ENCODE measurements at regions not wholly inside any gene's neighbourhood (a gene's known extent, or its start where the extent isn't known, plus 50 kb on each side); places are given as distances from the start of the nearest gene placed in this dataset.

DNA sequence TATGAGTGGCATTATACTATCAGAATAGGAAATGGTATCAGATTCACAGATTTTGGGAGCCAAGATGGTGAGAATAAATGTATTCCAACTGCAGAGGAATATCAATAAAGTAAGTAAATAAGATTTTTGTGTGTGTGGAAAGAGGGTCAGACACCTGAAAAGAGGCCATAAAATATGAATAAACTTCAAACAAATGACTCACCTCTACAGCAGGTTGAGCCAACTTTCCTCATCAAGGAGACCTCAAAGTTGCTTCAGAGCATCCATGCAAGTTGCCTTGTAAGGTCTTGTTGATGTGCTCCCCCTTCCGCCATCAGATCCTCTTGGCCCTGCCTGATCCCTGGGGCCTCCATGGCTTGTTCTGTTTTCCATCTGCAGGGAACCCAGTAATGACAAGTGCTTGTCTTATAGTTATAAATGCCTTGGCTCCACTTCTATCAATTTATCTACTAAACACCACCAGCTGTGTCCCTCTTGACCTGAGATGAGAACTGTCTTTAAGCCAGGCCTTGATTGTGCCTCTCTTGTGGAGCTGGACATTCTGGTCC is 775.6 kb downstream of the LTN1 start:
- no peak for DNase-seq
- Histone ChIP-seq H3K4me3 (ENCODE audit: low read depth, low read length) (no peak overlapping the region), H3K27me3 (replicated peaks) (no peaks in the 10 kb centered on the region), H3K27ac (no peak overlapping the region), H3K36me3 (replicated peaks) (no peaks in the 10 kb centered on the region)
- TF ChIP-seq, protein P1, sequence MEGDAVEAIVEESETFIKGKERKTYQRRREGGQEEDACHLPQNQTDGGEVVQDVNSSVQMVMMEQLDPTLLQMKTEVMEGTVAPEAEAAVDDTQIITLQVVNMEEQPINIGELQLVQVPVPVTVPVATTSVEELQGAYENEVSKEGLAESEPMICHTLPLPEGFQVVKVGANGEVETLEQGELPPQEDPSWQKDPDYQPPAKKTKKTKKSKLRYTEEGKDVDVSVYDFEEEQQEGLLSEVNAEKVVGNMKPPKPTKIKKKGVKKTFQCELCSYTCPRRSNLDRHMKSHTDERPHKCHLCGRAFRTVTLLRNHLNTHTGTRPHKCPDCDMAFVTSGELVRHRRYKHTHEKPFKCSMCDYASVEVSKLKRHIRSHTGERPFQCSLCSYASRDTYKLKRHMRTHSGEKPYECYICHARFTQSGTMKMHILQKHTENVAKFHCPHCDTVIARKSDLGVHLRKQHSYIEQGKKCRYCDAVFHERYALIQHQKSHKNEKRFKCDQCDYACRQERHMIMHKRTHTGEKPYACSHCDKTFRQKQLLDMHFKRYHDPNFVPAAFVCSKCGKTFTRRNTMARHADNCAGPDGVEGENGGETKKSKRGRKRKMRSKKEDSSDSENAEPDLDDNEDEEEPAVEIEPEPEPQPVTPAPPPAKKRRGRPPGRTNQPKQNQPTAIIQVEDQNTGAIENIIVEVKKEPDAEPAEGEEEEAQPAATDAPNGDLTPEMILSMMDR (IDR thresholded peaks at IDR 0.05; ENCODE audit: low read depth, low read length, missing control alignments), result no peak
- in situ Hi-C loops (cut with HindIII; ENCODE audit: low pct_ligation_motif_present, low sequenced_read_pairs), result no loop called here

DNA sequence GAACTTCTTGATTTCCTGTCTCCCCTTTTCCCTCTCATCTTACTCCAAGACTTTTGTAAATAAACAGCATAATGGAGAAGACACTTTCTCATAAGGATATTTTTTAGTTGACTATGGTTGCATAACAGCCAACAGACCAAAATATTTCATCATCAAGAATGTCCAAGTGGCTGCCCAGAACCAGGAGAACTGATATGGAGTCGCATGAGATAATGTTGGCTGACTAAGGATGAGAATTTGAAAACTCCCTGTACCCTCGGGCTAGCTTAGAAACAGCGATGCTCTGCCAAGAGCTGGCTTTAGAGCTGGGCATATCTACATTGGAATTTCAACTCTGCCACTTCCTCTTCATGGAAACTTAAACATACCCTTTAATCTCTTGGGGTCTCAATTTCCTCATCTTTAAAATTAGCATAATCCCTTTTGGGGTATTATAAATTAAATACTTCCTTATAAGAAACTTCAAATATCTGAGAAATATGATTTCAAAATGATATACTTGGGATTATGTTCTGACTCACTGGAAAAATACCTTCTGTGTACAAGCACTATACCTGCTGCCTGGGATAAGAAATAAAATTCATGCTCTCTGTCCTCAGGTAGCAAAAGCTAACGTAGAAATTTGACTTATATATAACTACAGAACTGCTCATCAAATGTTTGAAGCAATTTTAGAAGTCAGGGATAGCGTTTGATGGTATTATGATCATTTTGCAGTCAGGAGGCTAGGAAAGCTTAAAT is 777.3 kb downstream of the LTN1 start:
- in situ Hi-C loops (cut with HindIII; ENCODE audit: low pct_ligation_motif_present, low sequenced_read_pairs), result no loop called here

DNA sequence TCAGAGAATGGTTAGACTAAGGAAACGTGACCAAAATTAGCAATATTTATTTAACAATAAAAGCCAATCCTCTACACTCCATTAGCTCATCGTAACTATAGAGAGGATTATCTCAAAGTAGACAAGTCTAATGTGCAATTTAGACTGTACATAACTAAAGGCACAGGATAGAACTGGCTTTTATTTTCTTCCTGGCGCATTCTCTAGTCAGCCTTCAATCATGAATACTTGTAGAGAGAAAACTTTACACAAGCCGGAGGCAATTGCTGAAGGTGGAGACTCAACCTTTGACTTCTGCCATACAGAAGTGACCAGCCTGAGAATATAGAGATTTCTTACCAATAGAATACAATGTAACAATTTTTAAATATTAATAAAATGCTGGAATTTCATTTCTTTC is 777.9 kb downstream of the LTN1 start:
- H3K27ac ChIP-seq, result peak overlapping the region; percentile 14
- H3K27me3 ChIP-seq (replicated peaks), result no peaks in the 10 kb centered on the region
- TF ChIP-seq, protein P1 (IDR thresholded peaks at IDR 0.05; ENCODE audit: low read depth, low read length, missing control alignments), result no peak
- in situ Hi-C loops (cut with HindIII; ENCODE audit: low pct_ligation_motif_present, low sequenced_read_pairs), result no loop called here
- no peak overlapping the region for H3K4me3 ChIP-seq (ENCODE audit: low read depth, low read length)
- DNase-seq, result no peak
- H3K36me3 ChIP-seq (replicated peaks), result no peaks in the 10 kb centered on the region

More for the DNA sequence above, 777.3 kb downstream of the LTN1 start:
- TF ChIP-seq, protein P1 (IDR thresholded peaks at IDR 0.05; ENCODE audit: low read depth, low read length, missing control alignments), result no peak
- Histone ChIP-seq H3K4me3 (ENCODE audit: low read depth, low read length) (no peak overlapping the region), H3K36me3 (replicated peaks) (no peaks in the 10 kb centered on the region), H3K27ac (peak overlapping the region; percentile 14), H3K27me3 (replicated peaks) (no peaks in the 10 kb centered on the region)
- DNase-seq, result peak; percentile 69

DNA sequence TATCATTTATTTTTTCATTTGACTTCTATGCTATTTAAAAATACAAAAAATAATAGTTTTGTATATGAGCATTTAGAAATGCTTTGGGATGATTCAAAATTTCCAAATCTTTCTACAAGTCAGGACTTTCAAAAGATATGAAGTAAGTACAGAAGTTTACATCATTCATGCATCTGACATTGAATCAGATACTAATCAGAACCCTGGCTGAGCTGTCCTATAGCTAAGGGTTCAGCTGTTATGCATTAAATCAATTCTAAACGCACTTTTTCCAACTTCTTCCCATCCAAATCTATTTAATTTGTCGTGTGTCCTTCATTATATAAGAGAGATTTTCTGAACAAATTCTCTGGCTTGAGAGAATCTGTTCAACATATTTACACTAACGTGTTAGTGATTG is 779.4 kb downstream of the LTN1 start:
- no peak overlapping the region for H3K4me3 ChIP-seq (ENCODE audit: low read depth, low read length)
- TF ChIP-seq, protein P1 (IDR thresholded peaks at IDR 0.05; ENCODE audit: low read depth, low read length, missing control alignments), result no peak
- no peaks in the 10 kb centered on the region for H3K36me3 ChIP-seq (replicated peaks)
- in situ Hi-C loops (cut with HindIII; ENCODE audit: low pct_ligation_motif_present, low sequenced_read_pairs), result no loop called here
- no peak for DNase-seq
- H3K27ac ChIP-seq, result no peak overlapping the region
- no peaks in the 10 kb centered on the region for H3K27me3 ChIP-seq (replicated peaks)

DNA sequence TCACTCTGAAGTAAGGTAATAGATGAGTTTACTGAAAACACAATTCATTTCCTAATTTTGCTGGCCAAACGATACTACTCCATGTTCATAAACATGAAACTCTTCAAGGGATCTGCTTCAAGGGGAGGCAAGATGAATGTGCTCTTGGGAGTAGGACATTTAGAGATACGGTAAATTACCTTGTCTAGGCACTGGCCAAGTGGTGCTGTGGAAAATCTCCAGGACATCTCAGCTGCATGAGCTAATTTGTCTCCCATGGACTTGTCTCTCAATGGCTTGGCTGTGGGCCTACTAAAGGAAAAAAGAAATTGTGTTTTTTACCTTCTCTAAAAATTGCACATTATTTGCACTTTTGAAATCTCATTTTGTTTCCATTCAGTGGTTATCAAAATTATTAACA is 780.6 kb downstream of the LTN1 start:
- DNase-seq, result no peak
- no peaks in the 10 kb centered on the region for H3K36me3 ChIP-seq (replicated peaks)
- H3K4me3 ChIP-seq (ENCODE audit: low read depth, low read length), result no peak overlapping the region
- TF ChIP-seq, protein P1 (IDR thresholded peaks at IDR 0.05; ENCODE audit: low read depth, low read length, missing control alignments), result no peak
- H3K27ac ChIP-seq, result no peak overlapping the region
- H3K27me3 ChIP-seq (replicated peaks), result no peaks in the 10 kb centered on the region
- in situ Hi-C loops (cut with HindIII; ENCODE audit: low pct_ligation_motif_present, low sequenced_read_pairs), result no loop called here

Measured in brain microvascular endothelial cell (primary cell).